HUDEP-2 (cell line): ENCODE measurements at regions not wholly inside any gene's neighbourhood (a gene's known extent, or its start where the extent isn't known, plus 50 kb on each side); places are given as distances from the start of the nearest gene placed in this dataset.
"Not testable (repeated sequence)": the region's sequence is repeated elsewhere in the genome, so short reads cannot be mapped to it uniquely, and the experiment has no call there.

Experiments
- DNase-seq, 76 experiments: peaks; one replicate each; lab custom pipeline; 2025; ENCODE audit not compliant: unreplicated experiment in 76 of 76; lab: John Stamatoyannopoulos, UW

DNA sequence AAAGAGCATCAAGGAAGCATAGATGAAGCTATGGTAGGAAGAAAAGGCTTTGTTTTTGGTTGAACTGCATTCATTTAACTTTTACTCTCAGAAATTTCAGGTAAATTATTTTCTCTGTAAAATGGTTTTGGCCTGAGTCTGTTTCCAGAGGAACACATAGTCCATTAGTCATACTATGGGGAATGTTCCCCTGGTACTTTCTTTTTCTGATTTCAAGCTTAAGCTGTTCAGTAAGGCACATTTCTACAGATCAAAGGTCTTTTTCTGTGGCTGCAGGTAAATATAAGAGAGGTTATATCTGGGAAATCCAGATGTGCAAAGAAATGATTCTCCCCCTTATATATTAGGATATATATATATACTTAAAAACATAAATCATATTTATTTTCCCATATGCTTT is 1744.4 kb upstream of the ADGRL3 start:
- no peak for DNase-seq

DNA sequence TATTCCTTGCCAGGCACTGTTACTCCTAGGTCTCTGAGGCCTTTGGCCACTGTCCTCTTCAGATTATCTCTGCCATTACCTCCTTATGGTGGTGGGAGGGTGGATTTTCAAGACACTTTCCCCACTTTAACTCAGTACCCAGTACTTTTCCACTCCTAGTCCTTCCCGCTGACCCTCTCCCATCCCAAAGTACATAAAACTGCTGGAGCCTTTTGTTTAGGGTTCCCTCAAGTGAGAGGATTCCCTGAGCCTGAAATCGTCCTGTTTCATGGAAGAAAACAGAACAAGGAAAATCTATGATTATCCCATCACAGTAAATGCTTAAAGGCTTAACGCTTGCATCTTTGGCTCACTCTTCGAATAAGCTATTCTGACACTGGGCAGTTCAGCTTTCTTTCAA is 1742.5 kb upstream of the ADGRL3 start:
- DNase-seq = no peak

DNA sequence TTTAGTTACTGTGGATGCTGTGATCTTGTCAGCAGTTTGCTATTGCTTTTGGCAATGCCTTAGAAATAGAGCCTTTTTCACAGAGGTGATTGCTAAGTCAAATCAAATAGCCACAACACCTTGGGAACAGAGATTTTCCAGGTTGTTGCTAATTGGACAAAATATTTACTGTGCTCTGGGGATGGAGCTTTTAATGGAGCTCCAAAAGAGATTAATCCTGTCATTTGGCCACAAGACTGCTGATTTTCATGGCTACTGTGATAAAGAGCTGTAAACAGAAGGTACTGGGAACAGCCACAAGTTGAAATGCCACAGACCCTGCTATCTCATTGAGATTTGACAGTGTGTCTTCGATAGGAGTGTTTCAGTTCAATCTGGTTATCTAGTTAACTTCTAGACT is 1715.2 kb upstream of the ADGRL3 start:
- no peak for DNase-seq

DNA sequence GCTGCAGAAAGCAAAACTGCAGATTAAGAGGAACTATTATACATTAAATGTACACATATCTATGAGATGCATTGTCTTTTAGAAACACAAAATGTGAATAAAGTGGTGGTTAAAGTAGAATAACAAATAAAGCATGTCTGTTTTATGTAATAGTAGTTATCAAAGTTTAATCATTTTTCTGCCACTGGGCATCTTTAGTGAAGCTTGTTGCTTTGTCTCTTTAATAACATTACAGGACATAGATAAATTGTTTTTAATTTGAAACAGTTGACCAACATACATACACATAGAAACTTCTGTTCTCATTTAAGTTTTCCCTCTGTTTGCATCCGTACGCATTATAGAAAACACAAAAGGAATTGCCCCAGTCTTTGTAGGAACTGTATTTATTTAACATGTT is 1700.0 kb upstream of the ADGRL3 start:
- no peak for DNase-seq

DNA sequence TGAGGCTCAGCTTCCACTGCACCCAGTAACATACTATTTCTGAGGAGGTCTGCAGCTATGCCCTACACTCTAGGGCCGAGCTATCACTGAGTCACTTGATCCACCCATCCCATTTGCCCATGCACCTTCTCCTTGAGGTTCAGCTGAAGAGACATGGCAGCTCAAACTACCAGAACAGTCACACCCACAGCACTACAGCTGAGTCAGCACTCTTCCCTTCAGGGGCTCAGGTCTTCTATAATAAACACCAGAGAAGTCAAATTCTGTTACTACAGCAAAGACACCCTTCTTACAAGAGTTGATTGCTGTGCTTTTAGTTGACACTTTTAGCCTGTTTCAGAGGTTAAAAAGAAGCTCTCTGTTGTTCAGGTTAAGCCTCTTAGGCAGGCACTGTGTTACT is 1696.4 kb upstream of the ADGRL3 start:
- DNase-seq = no peak

DNA sequence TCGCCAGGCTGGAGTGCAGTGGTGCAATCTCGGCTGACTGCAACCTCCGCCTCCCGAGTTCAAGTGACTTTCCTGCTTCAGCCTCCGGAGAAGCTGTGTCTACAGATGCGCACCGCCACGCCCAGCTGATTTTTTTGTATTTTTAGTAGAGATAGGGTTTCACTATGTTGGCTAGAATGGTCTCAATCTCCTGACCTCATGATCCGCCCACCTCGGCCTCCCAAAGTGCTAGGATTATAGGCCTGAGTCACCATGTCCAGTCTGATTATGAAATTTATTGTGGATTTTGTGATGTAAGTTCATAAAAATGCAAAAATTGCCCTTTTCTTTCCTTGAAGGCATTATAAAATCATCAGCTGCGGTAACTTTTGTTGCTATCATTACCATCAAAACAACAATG is 1688.3 kb upstream of the ADGRL3 start:
- not testable (repeated sequence) for DNase-seq

DNA sequence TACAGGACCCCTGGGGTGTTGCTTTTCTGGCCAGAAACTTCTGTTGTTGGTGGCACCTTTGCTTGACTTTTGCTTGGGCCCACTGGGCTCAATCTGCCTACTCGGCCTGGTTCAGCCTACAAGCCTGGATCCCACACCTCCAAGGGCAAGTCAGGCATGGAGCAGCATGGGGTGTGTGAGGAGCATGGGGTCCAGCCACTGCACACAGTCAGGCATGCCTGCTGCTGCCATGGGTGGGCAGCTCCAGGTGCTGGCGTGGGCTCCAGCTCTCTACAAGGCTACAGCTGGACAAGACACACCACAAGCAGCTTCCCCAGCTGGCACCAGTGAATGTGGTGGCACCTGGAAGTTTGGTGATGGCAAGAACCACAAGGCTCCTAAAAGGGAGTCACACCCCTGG is 1683.1 kb upstream of the ADGRL3 start:
- no peak for DNase-seq

DNA sequence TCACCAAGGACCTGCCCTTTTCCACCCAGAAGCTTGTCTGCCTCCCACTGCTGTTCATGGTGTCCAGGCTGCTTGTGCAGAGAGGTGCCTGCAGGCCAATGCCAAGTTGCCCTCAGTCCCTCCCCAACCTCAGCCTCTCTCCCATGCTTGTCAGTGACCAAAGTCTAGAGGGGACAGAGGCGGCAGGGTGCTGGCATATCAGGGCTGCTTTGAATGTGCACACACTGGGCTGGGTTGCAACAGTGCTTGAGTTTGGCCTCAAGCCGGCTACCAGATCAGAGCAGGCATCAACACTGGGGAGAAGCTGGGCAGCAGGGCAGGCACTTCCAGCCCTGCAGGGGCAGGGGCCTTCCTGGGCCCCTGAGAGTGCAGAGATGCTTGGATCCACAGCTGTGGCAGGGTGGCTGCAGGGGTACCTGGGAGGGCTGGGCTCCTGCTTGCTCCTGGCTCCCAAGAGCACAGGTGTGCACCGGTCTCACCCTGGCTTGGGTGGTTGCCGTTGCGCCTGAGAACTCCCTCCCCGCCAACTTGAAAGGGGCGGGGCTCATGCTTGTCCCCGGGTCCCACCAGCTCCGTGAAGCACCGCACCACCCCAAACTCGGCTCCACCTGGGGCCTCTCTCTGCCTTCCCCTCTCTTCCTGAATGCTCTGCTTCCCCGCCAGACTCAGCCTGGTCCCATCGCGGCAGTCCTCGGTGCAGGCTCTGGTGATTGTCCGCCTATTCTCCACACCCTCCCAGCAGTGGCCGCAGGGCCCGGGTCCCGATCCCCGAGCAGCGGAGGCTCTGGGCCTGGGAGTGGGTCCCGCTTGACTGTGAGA is 1681.9 kb upstream of the ADGRL3 start:
- no peak for DNase-seq

DNA sequence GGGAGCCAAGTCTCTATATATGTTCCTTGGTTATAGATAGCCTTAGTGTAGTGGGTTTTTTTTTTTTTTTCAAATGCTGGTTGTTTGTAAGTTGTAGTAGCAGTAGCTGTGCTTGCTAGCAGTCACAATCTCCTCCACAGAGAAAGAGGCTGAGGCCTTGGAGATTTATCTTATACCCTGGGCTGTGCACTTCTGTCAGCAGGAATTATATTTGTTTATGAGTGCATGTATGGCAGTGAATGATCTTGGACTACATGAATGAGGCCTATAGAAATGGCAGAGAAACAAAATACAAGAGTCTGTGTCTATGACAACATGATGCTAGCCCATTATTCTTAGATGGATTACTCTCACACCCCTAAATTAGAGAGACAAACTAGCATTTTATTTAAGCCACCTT is 1674.2 kb upstream of the ADGRL3 start:
- no peak for DNase-seq

DNA sequence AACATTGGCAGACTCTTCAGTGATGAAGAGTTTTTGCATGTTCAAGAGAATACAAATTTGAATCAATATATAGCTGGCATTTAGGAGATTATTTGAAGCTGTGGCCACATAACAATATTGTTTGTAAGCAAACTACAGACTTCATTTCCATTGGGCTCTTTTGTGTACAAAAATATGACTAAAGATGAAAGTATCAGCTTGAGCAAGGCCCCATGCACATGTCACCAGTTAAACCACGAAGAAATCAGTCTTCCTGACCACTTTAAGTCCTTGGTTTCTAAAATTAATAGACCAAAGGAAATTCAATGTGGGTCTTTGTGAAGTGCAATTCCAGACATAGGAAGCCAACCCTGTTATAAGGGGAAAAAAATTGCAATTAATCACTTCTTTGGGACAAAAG is 1664.6 kb upstream of the ADGRL3 start:
- DNase-seq = no peak

DNA sequence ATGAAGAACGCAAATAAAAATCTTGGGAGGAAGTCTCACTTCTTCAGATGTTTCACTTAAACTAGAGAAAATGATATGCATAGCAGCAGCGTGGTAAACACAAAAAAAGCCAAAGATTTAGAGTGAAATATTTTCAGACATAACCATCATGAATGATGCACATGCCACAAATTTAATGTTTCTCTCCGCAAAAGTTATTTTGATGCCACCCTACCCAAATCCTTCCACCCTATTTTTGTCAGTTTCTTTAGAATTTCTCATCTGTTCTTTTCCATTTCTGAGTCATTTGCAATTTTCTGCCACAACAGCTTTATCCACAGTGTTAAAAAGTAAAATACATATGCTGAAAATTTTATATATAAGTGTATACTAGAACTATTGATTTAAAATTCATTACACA is 1663.7 kb upstream of the ADGRL3 start:
- no peak for DNase-seq

DNA sequence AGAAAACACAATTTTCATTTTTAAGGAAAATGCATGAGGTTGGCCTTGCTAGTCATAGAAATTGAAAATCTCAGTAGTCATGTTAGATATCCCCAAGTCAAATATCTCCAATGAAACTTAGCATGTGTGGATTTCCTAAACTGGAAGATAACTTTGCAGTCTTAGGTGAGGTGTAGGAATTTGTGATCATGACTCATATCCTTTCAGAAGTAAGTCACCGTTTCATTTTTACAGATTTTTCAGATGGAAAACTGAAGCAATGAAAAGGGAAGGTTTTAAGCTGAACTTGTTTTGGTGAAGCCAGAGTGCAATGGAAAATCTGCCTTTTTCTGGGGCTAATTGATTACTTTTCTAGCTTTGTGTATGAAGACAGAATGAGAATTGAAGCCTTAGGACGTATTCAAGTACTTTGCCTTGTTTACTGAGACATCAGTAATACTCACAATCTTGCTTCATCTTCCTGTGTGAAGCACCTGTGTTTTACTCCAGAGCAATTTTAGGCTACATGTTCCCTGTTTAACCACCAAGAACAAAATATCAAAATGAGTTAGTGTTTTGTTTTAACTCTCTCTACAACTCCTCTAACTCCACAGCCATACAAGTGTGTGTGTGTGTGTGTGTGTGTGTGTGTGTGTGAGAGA is 1662.8 kb upstream of the ADGRL3 start:
- no peak for DNase-seq

DNA sequence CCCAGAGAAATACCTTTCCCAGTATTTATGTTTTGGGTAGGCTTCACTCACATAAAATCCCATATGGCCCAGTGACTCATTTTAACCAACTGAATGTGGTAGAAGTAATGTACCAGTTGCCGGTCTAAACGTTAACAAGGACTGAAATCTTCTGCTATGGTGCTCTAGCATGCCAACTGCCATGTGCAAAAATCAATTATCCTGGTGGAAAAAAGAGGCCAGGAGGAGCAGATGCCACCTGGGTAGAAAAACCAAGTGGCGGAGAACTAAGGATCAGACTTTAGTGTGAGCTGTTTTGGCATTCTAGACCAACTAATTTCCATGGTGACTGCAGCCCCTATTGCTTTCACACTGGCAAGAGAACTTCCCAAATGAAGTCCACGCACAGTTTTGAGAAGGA is 1660.7 kb upstream of the ADGRL3 start:
- DNase-seq = no peak

DNA sequence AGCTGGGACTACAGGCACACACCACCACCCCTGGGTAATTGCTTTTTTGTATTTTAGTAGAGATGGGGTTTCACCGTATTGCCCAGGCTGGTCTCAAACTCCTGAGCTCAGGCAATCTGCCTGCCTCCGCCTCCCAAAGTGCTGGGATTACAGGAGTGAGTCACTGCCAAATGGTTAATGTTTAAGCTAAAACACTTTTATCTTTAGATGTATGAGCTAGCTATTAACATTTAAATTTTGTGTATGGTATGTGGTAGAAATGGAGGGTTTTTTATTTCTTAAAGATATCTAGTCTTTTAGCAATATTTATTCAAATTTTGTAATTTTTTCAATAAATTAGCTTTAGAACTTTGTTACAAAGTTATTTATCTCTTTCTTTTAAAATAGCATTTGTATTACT is 1659.8 kb upstream of the ADGRL3 start:
- DNase-seq = no peak

DNA sequence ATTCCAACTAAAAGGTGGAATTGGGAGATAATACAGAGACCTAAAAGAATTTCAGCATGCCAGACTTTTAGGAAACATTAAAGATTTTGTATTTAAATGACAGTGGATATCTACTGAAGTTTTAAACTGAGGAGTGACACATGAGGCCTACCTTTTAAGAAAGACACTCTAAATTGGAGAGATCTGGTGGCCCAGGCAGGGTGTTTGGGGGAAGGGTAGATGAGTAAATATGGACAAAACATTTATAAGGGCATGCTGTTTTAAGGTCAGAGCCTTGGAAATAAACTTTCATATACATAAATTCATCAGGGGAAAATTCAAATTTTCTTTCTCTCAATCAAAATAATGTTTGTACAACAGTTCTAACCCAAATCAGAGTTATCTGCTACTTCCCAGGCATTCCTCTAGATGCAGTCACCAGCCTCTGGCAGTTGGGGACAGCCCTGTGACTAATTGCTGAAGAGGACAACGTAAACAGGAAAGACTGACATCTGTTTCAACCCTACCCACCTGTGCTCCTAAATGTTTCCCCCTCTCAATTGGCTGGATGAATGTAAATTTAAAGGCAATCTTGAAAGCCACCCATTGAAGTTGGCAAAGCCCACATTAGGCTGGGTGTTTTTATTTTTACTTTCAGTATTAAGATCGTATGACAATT is 1646.9 kb upstream of the ADGRL3 start:
- DNase-seq = no peak

DNA sequence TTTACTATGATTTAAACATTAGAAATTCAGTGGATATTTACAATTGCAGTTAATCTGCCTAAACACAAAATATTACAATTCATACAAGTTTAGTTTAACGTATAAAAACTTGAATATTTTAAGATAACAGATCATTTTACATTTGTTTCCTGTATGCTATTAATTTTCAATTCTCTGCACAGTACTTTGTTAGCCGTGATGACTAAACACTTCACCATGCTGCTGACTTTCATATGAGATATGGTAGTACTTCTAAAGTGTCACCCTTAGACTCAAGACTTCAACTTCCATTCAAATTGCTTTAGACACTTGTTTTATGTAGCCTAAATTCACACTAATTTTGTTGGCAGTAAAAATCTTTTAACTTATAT is 1646.4 kb upstream of the ADGRL3 start:
- DNase-seq = no peak

DNA sequence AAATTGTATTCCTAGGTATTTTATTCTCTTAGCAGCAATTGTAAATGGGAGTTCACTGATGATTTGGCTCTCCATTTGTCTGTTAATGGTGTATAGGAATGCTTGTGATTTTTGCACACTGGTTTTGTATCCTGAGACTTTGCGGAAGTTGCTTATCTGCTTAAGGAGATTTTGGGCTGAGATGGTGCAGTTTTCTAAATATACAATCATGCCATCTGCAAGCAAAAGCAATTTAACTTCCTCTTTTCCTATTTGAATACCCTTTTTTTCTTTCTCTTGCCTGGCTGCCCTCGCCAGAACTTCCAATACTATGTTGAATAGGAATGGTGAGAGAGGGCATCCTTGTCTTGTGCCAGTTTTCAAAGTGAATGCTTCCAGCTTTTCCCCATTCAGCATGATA is 1643.9 kb upstream of the ADGRL3 start:
- not testable (repeated sequence) for DNase-seq

DNA sequence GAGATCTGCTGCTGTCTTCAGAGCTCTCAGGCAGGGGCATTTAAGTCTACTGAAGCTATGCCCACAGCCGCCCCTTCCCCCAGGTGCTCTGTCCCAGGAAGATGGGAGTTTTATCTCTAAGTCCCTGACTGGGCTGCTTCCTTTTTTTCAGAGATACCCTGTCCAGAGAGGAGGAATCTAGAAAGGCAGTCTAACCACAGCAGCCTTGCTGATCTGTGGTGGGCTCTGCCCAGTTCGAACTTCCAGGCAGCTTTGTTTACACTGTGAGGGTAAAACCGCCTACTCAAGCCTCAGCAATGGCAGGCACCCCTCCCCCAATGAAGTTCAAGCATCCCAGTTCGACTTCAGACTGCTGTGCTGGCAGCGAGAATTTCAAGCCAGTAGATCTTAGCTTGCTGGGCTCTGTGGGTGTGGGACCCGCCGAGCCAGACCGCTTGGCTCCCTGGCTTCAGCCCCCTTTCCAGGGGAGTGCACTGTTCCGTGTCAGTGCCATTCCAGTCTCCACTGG is 1639.9 kb upstream of the ADGRL3 start:
- not testable (repeated sequence) for DNase-seq

DNA sequence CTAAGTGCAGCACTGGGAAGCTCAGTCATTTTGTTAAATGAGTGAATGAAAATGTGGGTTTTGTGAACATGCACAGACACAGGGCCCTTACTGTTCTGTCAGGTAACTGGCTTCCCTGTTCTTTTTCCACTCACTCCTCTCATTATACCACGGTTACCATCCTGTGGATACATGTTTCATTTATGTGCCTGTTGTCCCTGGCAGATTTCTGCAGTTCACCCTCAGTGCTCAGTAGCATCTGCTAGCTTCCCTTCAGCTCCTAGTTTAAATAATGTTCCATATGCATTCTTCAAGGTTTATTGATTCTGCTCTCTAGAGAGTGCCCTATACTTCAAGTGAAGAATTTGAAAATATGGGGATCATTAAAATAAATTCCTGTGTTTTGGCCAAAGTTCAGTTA is 1634.3 kb upstream of the ADGRL3 start:
- no peak for DNase-seq

DNA sequence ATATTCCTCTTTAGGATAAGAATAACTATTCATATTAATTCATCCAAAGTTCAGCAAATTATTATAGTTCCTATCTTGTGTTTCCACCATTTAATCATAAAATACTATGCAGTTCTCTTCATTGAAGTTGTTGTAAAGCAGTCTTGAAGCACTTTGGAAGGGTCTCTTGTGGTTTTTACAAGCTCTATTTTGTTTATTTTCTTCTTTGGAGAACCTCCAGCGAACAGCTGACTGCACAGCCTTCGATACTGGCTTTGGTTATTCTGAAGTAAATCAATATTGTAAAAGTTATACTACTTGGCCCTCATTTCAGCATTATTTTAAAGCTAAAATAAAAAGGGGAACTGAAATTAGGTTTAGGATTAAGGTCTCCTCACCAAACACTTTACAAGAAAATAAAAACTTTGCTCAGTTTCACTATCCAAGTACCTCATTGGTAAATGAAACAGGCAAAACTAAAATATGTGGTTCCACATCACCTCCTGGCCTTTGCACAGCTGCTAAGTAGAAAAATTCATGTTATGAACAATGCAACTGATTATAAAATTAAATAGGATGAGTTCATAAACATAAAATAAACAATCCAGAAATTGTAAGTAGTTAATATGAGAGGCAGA is 1629.2 kb upstream of the ADGRL3 start:
- DNase-seq = no peak

DNA sequence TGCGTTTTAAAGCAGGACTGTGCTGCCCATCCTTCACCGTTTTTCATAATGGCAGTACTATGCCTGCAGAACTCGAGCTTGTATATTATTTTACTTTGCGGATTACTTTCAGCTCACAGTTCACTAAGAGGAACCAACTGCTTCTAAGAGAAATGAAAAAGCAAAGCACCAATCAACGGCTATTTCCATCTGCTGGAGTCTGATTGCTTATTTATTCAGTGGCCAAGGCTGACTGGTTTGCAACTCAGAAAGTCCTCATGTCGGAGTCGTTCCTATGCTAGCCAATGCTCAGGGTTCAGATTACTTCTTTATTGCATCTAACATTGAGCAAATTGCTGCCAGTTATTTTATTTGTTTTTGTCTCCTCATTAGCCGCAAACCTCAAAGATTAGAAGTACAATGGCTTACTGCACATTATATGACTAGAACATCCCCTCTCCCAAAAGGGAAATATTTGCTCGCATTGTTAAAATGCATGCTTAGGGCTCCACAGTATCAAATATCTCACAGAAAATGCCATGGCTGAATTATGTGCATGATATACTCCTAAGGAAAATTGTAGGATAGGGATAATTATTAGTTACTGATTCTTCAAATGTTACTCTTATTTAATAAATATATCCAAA is 1628.2 kb upstream of the ADGRL3 start:
- DNase-seq = no peak
